ENCODE measurements at regions not wholly inside any gene's neighbourhood (a gene's known extent, or its start where the extent isn't known, plus 50 kb on each side); places are given as distances from the start of the nearest gene placed in this dataset.

DNA sequence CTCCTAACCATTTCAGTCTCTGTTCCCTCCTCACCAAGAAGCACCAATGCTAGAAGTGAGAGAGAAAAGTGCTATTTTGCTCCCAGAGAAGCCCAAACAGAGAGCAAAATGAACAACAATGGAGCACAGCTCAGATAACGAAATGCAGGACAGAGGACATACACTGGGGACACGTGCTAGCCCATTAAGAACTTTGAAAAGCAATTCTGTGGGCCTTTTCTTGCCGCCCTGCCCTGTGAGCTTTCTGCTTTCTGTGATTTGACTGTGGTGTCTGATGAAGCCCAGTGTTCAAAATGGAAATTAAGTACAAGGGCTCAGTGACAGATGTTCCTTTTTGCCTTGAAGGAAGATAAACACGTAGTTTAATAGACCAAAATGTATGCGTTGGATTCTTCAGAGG lies 130.8 kb downstream of the S1PR1 start:
- dilution Hi-C loops (cut with MboI; ENCODE audit: extremely low pct_ligation_motif_present, low sequenced_read_pairs), result no loop called here

More for the DNA sequence above, 130.8 kb downstream of the S1PR1 start:
- DNase-seq (ENCODE audit: low read depth, low spot score) (no peak), FAIRE-seq (no peak)
- Histone ChIP-seq H3K79me2 (ENCODE audit: control insufficient read depth, insufficient read depth, low read length) (no peaks in the 10 kb centered on the region), H3K27ac (ENCODE audit: insufficient read depth, low read depth, low read length) (no peak overlapping the region), H3K4me3 (replicated peaks in 1 of 3; ENCODE audit: insufficient read depth in 1 of 3, low read depth in 1 of 3, low read length in 3 of 3) (no peak overlapping the region), H4K20me1 (replicated peaks; ENCODE audit: control insufficient read depth, extremely low read depth, insufficient read depth, low read length) (no peaks in the 10 kb centered on the region), H3K36me3 (ENCODE audit: control insufficient read depth in 2 of 2, extremely low read depth in 1 of 2, insufficient read depth in 2 of 2, low read length in 2 of 2) (no peaks in the 10 kb centered on the region), H3K4me2 (ENCODE audit: insufficient read depth, low read length) (no peak overlapping the region), H3K4me1 (ENCODE audit: control insufficient read depth, extremely low read depth, insufficient read depth, low read length) (peaks cover 24% of the 10 kb centered on the region), H2AFZ (ENCODE audit: low read depth, low read length) (peak overlapping the region; percentile 5), H3K27me3 (ENCODE audit: control insufficient read depth in 2 of 2, insufficient read depth in 2 of 2, low read length in 2 of 2) (no peaks in the 10 kb centered on the region), H3K9ac (replicated peaks; ENCODE audit: extremely low read depth, insufficient read depth, low read length) (no peak overlapping the region), H3K9me3 (replicated peaks; ENCODE audit: control insufficient read depth, insufficient read depth, low read length) (no peaks in the 10 kb centered on the region), H3K9me1 (replicated peaks; ENCODE audit: control insufficient read depth, extremely low read depth, insufficient read depth, low read length) (no peaks in the 10 kb centered on the region)
- ChIA-PET CTCF (interaction anchor here (1.0 to 4.0 kb wide), 5 partner anchors 10 to 79 kb away, joined by 3 to 23 read pairs (median 6); no protein-coding TSS in a partner anchor), POLR2A (no interaction called here)
- TF ChIP-seq, protein P1, sequence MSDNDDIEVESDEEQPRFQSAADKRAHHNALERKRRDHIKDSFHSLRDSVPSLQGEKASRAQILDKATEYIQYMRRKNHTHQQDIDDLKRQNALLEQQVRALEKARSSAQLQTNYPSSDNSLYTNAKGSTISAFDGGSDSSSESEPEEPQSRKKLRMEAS (IDR thresholded peaks at IDR 0.05; ENCODE audit: insufficient read depth, insufficient read length), result no peak
- TF ChIP-seq FOS (IDR thresholded peaks at IDR 0.05; ENCODE audit: borderline replicate concordance, insufficient read depth, low read length) (no peak), GATA2 (IDR thresholded peaks at IDR 0.05; ENCODE audit: insufficient read depth, insufficient read length, low read depth, low read length) (no peak), MYC (IDR thresholded peaks at IDR 0.05; ENCODE audit: low read depth, low read length) (no peak), POLR2A (IDR thresholded peaks at IDR 0.05; ENCODE audit: low read depth, low read length) (no peak), JUN (IDR thresholded peaks at IDR 0.05; ENCODE audit: borderline replicate concordance, insufficient read depth, insufficient read length, low read depth) (no peak), EZH2 (IDR thresholded peaks at IDR 0.05; ENCODE audit: borderline replicate concordance, low read depth, low read length, severe bottlenecking) (no peak), POLR2AphosphoS5 (IDR thresholded peaks at IDR 0.05; ENCODE audit: insufficient read depth, low read depth, low read length) (no peak)
- TF ChIP-seq, protein P2, sequence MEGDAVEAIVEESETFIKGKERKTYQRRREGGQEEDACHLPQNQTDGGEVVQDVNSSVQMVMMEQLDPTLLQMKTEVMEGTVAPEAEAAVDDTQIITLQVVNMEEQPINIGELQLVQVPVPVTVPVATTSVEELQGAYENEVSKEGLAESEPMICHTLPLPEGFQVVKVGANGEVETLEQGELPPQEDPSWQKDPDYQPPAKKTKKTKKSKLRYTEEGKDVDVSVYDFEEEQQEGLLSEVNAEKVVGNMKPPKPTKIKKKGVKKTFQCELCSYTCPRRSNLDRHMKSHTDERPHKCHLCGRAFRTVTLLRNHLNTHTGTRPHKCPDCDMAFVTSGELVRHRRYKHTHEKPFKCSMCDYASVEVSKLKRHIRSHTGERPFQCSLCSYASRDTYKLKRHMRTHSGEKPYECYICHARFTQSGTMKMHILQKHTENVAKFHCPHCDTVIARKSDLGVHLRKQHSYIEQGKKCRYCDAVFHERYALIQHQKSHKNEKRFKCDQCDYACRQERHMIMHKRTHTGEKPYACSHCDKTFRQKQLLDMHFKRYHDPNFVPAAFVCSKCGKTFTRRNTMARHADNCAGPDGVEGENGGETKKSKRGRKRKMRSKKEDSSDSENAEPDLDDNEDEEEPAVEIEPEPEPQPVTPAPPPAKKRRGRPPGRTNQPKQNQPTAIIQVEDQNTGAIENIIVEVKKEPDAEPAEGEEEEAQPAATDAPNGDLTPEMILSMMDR (IDR thresholded peaks at IDR 0.05; ENCODE audit: extremely low read depth in 1 of 2, insufficient read depth in 1 of 2, low read depth in 1 of 2, low read length in 2 of 2), result no peak
- intact Hi-C loops (cut with micrococcal nuclease), result loop anchor here (2.0 kb wide), 1 partner anchor 43 kb away; no protein-coding TSS in a partner anchor
- no TSS peak for BruUV-seq (replicated peaks)
